Left renal cortex interstitium (tissue), 4 donors: ENCODE measurements at regions not wholly inside any gene's neighbourhood (a gene's known extent, or its start where the extent isn't known, plus 50 kb on each side); places are given as distances from the start of the nearest gene placed in this dataset.

Experiments
- DNase-seq, 4 donors: peaks; one replicate each; pipeline ENCODE4 v3.0.0-alpha.2; 2013; ENCODE audit warnings: low read depth in 4 of 4, low spot score in 2 of 4, missing footprints in 1 of 4

- DNase-seq = no peak
Measured at GRCh38 chr18:76258209-76258608, 236.8 kb downstream of the ZNF516 start.

- DNase-seq = no peak
Measured at GRCh38 chr18:76255070-76255683, 239.9 kb downstream of the ZNF516 start.

DNA sequence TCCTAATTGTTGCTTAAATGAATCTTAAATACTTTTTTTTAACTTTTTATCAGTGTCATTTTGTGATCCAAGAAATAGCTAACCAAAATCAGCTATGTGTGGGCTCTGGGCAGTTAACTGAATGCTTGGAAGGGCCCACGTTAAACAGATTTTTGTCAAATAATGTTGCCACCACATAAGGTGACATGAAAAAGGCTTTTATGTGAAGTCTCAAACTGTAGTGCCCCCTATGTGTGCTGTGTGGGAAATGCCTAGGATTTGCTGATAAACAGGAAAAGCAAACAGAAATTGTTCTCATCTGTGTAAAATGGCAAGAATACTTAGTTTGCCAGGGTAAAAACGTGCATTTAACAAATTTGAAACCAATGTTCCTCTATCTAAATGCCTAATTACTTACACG lies 242.2 kb downstream of the ZNF516 start:
- no peak for DNase-seq

- no peak for DNase-seq
Measured at GRCh38 chr18:76252139-76252538, 242.9 kb downstream of the ZNF516 start.

- DNase-seq = no peak
Measured at GRCh38 chr18:76251691-76252090, 243.4 kb downstream of the ZNF516 start.

- DNase-seq = no peak
Measured at GRCh38 chr18:76246590-76246989, 248.5 kb downstream of the ZNF516 start.

- no peak for DNase-seq
Measured at GRCh38 chr18:76234676-76235060, 260.4 kb downstream of the ZNF516 start.

DNA sequence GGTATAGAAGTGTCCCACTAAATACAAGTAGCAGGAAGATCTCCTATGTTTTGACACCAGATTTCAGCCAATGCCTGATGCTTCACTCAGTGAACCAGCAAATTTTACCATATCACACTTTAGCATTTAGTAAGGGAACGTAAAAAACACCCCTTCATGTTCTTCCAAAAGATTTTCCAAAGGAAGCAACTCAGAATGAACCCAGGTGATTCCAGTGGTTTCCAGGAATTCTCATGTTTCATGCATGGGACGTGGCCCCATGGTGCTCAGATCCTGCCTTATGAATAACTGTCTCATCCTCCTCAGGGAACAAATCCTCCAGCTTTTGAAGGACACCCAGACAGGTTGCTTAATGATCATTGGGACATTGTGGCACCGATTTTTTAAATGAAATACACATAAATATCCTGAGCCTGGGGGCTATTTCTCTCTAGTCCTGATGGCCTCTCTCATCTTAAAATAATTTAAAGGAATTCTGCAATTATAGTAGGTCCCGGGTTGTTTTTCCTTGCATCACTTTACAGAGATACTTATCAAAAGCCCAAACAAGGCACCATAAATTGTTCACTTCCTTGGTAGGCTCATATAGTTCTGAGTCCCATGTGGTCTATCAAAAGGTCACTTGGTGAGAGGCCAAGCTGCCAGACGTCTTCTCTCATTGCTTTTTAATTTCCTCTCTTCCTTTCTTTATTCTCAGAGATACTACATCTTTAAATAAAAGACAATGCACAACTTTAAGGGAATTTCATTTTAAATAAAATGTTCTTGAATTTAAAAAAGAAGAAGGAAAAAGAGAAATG lies 261.0 kb downstream of the ZNF516 start:
- DNase-seq = no peak

- DNase-seq = no peak
Measured at GRCh38 chr18:76233406-76233805, 261.6 kb downstream of the ZNF516 start.

DNA sequence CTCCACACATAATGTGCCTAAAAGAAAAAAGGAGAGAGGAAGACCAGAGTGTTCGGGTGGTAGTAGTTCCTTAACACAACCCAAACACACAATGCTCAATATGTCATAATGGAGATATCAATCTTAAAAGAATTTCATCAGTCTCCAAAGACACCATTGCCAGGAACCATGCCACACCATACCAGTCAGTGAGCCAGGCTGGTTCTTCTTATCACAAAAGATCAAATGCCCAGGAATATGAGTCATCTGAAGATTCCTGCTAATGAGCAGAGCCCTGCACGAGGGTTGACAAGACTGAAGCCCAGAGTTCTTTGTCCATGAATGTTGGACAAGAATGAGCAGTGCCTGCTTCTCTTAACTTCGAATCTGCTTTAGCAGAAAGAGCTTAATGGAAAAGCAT lies 262.3 kb downstream of the ZNF516 start:
- no peak for DNase-seq

- DNase-seq = no peak
Measured at GRCh38 chr18:76232010-76232409, 263.0 kb downstream of the ZNF516 start.

- DNase-seq = no peak
Measured at GRCh38 chr18:76231402-76231801, 263.6 kb downstream of the ZNF516 start.

- DNase-seq = no peak
Measured at GRCh38 chr18:76230791-76231190, 264.3 kb downstream of the ZNF516 start.

GRCh38 chr18:76228716-76229115 lies 266.3 kb downstream of the ZNF516 start:
- DNase-seq = no peak

GRCh38 chr18:76227759-76228158 lies 267.3 kb downstream of the ZNF516 start:
- DNase-seq = no peak

- no peak for DNase-seq
Measured at GRCh38 chr18:76223403-76223802, 271.6 kb downstream of the ZNF516 start.

- DNase-seq = no peak
Measured at GRCh38 chr18:76219023-76219422, 276.0 kb downstream of the ZNF516 start.

- DNase-seq = no peak
Measured at GRCh38 chr18:76216096-76216495, 278.9 kb downstream of the ZNF516 start.

GRCh38 chr18:76213991-76214390 lies 281.1 kb downstream of the ZNF516 start:
- DNase-seq = no peak

GRCh38 chr18:76212960-76213359 lies 282.1 kb downstream of the ZNF516 start:
- DNase-seq = no peak

GRCh38 chr18:76209597-76209996 lies 285.4 kb downstream of the ZNF516 start:
- DNase-seq = no peak

- DNase-seq = no peak
Measured at GRCh38 chr18:76208678-76209306, 286.2 kb downstream of the ZNF516 start.
